PC-3 (cell line): ENCODE measurements at regions not wholly inside any gene's neighbourhood (a gene's known extent, or its start where the extent isn't known, plus 50 kb on each side); places are given as distances from the start of the nearest gene placed in this dataset.

Experiments
- ATAC-seq: fragments of 200-7000 bp; cut with Tn5 transposase; 2 replicates; pipeline ENCODE4 v1.9.1; 2020; ENCODE audit warnings: mild to moderate bottlenecking, moderate library complexity
- BruUV-seq: library from RNA; stranded (reverse); fragments of 400-500 nt; replicated peaks from 2 replicates; lab custom pipeline; 2021; lab: Mats Ljungman, UMichigan
- CTCF ChIA-PET: fragments of 300-600 bp; sonication (Branson Sonifier 250); formaldehyde crosslinking; loops from one replicate; lab custom pipeline; 2022; ENCODE audit warnings: antibody characterized with exemption; lab: Charles Lee
- POLR2A ChIA-PET: fragments of 300-600 bp; sonication (Branson Sonifier 250); formaldehyde crosslinking; loops from one replicate; lab custom pipeline; 2022; ENCODE audit warnings: antibody characterized with exemption; ENCODE audit not compliant: unreplicated experiment; lab: Charles Lee
- DNase-seq: peaks from one replicate; pipeline ENCODE4 v3.0.0-alpha.2; 2015
- H2AFZ ChIP-seq: fragments of 300-600 bp; sonication (generic); 2 replicates; pipeline ENCODE4 v1.6.0; 2016; ENCODE audit warnings: antibody characterized with exemption, low read length
- H3F3A ChIP-seq: fragments of 300-600 bp; sonication (generic); one replicate; pipeline ENCODE4 v1.6.0; 2017; ENCODE audit warnings: antibody characterized with exemption, low read length, control low read depth, mild to moderate bottlenecking; ENCODE audit not compliant: unreplicated experiment
- H3K27ac ChIP-seq: fragments of 300-600 bp; sonication (generic); 2 replicates; pipeline ENCODE4 v1.5.1; 2016; ENCODE audit warnings: mild to moderate bottlenecking, low read length
- H3K27me3 ChIP-seq: fragments of 300-600 bp; sonication (generic); 2 replicates; pipeline ENCODE4 v1.6.1; 2016; ENCODE audit warnings: low read length, mixed read lengths
- H3K36me3 ChIP-seq: fragments of 300-600 bp; sonication (generic); 2 replicates; pipeline ENCODE4 v1.6.1; 2016; ENCODE audit warnings: low read depth, mixed run types, low read length, mixed read lengths
- H3K4me1 ChIP-seq: fragments of 300-600 bp; sonication (generic); 2 replicates; pipeline ENCODE4 v1.5.1; 2016; ENCODE audit warnings: low read length; ENCODE audit not compliant: insufficient read depth
- H3K4me2 ChIP-seq: fragments of 300-600 bp; sonication (generic); 2 replicates; pipeline ENCODE4 v1.6.0; 2016; ENCODE audit warnings: low read length
- H3K4me3 ChIP-seq: fragments of 300-600 bp; sonication (generic); 2 replicates; pipeline ENCODE4 v1.5.1; 2016; ENCODE audit warnings: mild to moderate bottlenecking, low read length, mixed read lengths
- H3K79me2 ChIP-seq: fragments of 300-600 bp; sonication (generic); 2 replicates; pipeline ENCODE4 v1.6.1; 2017; ENCODE audit warnings: low read length, mixed read lengths
- H3K9ac ChIP-seq: fragments of 300-600 bp; sonication (generic); 2 replicates; pipeline ENCODE4 v1.6.0; 2016; ENCODE audit warnings: mild to moderate bottlenecking, low read length
- H3K9me2 ChIP-seq: fragments of 300-600 bp; sonication (generic); replicated peaks from 2 replicates; pipeline ENCODE4 v1.6.1; 2016; ENCODE audit warnings: mixed run types, low read length, mixed read lengths
- H3K9me3 ChIP-seq: fragments of 300-600 bp; sonication (generic); 2 replicates; pipeline ENCODE4 v1.6.1; 2016; ENCODE audit warnings: low read length, mixed read lengths
- H4K20me1 ChIP-seq: fragments of 300-600 bp; sonication (generic); 2 replicates; pipeline ENCODE4 v1.6.1; 2016; ENCODE audit warnings: low read length, mixed read lengths
- EZH2 ChIP-seq: fragments of 300-600 bp; sonication (generic); IDR thresholded peaks from one replicate; pipeline ENCODE4 v1.6.1; 2017; ENCODE audit warnings: antibody characterized with exemption, mild to moderate bottlenecking, low read length; ENCODE audit not compliant: unreplicated experiment
- EZH2phosphoT487 ChIP-seq: fragments of 300-600 bp; sonication (generic); IDR thresholded peaks from 2 replicates; pipeline ENCODE4 v1.6.1; 2018; ENCODE audit warnings: mild to moderate bottlenecking, antibody characterized with exemption, low read length, borderline replicate concordance
- intact Hi-C: fragments of 100-400 bp; cut with micrococcal nuclease; formaldehyde crosslinking; loops from 2 replicates; pipeline ENCODE4 v1.9.0; 2023
- TF ChIP-seq, protein P1 (sequence below): fragments of 300-600 bp; sonication (generic); conservative IDR thresholded peaks from 2 replicates; pipeline ENCODE4 v1.5.1; 2017; ENCODE audit warnings: antibody characterized with exemption, low read depth, mild to moderate bottlenecking, low read length

DNA sequence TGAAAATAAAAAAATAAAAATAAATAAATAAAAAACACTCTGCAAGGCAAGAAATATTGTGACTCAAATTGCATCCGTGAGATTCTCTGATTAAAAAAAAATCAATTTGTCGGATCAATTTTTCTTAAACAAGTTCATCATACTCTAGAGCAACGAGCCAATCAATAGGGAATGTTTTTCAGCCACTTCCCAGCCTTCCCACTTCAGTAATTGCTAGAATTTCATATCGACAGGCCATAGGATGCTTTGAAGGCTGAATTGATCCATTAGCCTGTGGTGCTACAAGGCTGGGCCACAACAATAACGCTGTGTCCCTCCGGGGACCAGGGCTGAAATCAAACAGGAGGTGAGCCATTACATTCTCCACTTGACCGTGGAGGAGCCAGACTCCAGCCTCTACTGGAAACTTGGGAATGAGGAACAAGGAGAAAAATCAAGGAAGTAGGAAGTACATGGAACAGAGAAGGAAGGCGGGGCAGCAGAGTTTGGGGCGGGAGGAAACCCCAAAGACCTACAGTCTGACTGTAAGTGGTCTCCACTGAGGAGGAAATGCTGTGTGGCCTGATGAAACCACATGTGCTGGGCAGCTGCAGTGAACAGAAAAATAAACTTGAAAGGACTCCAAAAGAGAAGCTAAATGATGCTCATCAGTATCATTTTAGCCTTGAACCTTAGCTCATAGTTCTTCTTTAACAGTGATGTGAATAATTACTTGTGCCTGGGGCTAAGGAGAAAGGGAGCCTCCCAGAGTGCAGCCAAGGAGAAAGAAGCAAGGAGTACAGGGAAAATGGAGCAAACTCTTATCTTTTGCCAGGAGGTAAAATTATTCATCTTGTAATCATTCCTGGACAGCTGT is 308.6 kb downstream of the TLE1 start:
- POLR2A ChIA-PET, result no interaction called here
- H2AFZ ChIP-seq, result no peak overlapping the region
- no TSS peak for BruUV-seq

DNA sequence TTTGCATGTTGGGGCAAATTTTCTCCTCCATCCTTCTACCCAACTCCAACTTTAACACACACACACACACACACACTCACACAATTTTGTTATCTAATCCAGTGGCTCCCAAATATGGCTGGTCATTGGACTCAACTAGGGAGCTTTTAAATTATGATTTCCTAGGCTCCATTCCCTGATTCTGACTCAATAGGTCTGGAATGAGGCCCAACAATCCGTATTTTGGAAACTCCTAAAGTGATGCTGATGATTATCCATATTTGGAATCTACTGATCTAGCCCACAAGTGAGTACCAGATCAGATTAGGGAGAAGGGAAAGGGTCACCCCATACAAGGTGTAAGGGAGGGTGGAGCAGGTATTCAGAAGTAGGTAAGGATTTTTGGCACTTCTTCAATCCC is 309.7 kb downstream of the TLE1 start:
- Histone ChIP-seq H3K9me2 (no peaks in the 10 kb centered on the region), H3F3A (no peaks in the 10 kb centered on the region), H3K27me3 (no peaks in the 10 kb centered on the region), H3K27ac (no peak overlapping the region), H3K9me3 (no peaks in the 10 kb centered on the region), H2AFZ (no peak overlapping the region), H3K36me3 (no peaks in the 10 kb centered on the region), H3K4me3 (no peak overlapping the region), H4K20me1 (no peaks in the 10 kb centered on the region), H3K79me2 (no peaks in the 10 kb centered on the region), H3K4me2 (no peak overlapping the region), H3K4me1 (no peaks in the 10 kb centered on the region; the same call in 1 of the 2 replicates), H3K9ac (no peak overlapping the region)
- ATAC-seq (no peak), DNase-seq (peak; percentile 48)
- POLR2A ChIA-PET, result no interaction called here
- intact Hi-C loops, result no loop called here
- TF ChIP-seq, protein P1, sequence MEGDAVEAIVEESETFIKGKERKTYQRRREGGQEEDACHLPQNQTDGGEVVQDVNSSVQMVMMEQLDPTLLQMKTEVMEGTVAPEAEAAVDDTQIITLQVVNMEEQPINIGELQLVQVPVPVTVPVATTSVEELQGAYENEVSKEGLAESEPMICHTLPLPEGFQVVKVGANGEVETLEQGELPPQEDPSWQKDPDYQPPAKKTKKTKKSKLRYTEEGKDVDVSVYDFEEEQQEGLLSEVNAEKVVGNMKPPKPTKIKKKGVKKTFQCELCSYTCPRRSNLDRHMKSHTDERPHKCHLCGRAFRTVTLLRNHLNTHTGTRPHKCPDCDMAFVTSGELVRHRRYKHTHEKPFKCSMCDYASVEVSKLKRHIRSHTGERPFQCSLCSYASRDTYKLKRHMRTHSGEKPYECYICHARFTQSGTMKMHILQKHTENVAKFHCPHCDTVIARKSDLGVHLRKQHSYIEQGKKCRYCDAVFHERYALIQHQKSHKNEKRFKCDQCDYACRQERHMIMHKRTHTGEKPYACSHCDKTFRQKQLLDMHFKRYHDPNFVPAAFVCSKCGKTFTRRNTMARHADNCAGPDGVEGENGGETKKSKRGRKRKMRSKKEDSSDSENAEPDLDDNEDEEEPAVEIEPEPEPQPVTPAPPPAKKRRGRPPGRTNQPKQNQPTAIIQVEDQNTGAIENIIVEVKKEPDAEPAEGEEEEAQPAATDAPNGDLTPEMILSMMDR, result no peak
- TF ChIP-seq EZH2phosphoT487, result no peak
- no TSS peak for BruUV-seq
- CTCF ChIA-PET, result no interaction called here

More for the DNA sequence above, 308.6 kb downstream of the TLE1 start:
- Histone ChIP-seq H3K4me1 (no peaks in the 10 kb centered on the region; the same call in 1 of the 2 replicates), H3K4me2 (no peak overlapping the region), H3K27ac (no peak overlapping the region), H3K79me2 (no peaks in the 10 kb centered on the region), H3K4me3 (no peak overlapping the region), H4K20me1 (no peaks in the 10 kb centered on the region), H3F3A (no peaks in the 10 kb centered on the region), H3K9me3 (no peaks in the 10 kb centered on the region), H3K9ac (no peak overlapping the region), H3K36me3 (no peaks in the 10 kb centered on the region), H3K27me3 (no peaks in the 10 kb centered on the region), H3K9me2 (no peaks in the 10 kb centered on the region)
- TF ChIP-seq EZH2 (no peak), EZH2phosphoT487 (no peak)
- TF ChIP-seq, protein P1, result no peak
- DNase-seq (peak; percentile 26), ATAC-seq (no peak)
- intact Hi-C loops, result no loop called here
- CTCF ChIA-PET, result no interaction called here

DNA sequence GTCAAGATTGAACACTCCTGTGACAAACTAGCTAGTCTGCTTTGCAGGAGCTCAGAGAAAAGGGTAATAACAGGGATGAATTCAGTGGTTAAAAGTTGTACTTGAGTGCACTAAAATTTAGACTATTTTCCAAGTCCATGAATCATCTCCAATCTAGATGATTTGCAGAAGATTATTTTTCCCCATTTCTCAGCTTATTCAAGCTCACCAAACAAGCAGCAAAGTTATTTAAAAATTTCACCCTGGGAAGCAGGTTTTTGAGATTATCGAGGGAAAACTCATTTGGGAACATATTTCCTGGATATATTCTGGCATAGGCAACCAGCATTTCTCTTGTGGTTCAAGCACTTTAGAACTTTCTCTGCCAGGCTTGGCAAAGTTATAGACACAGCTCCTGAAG is 311.4 kb downstream of the TLE1 start:
- intact Hi-C loops, result no loop called here
- TF ChIP-seq, protein P1, result no peak
- TF ChIP-seq EZH2phosphoT487 (no peak), EZH2 (no peak)
- H3K27me3 ChIP-seq, result no peaks in the 10 kb centered on the region
- no peak overlapping the region for H3K9ac ChIP-seq
- no peak overlapping the region for H3K4me2 ChIP-seq
- no TSS peak for BruUV-seq
- no peaks in the 10 kb centered on the region for H4K20me1 ChIP-seq
- no peak for DNase-seq
- H2AFZ ChIP-seq, result no peak overlapping the region
- ChIA-PET CTCF (no interaction called here), POLR2A (no interaction called here)
- no peaks in the 10 kb centered on the region for H3F3A ChIP-seq
- no peaks in the 10 kb centered on the region for H3K36me3 ChIP-seq
- no peak overlapping the region for H3K4me3 ChIP-seq
- no peak for ATAC-seq
- H3K4me1 ChIP-seq, result no peaks in the 10 kb centered on the region; the same call in 1 of the 2 replicates
- H3K9me3 ChIP-seq, result no peaks in the 10 kb centered on the region
- no peaks in the 10 kb centered on the region for H3K79me2 ChIP-seq
- no peaks in the 10 kb centered on the region for H3K9me2 ChIP-seq
- H3K27ac ChIP-seq, result no peak overlapping the region
